Vagina (tissue), 2 donors: ENCODE measurements at regions not wholly inside any gene's neighbourhood (a gene's known extent, or its start where the extent isn't known, plus 50 kb on each side); places are given as distances from the start of the nearest gene placed in this dataset.

ENCODE experiments used
- CTCF ChIP-seq, 3 experiments: fragments of 450-650 bp in 2 of 3; fragments of 200-600 bp in 1 of 3; sonication (generic) in 1 of 3; IDR thresholded peaks; one replicate each; pipeline ENCODE4 v1.5.1; 2017 to 2019; ENCODE audit warnings: antibody characterized with exemption in 3 of 3, mild to moderate bottlenecking in 2 of 3, moderate library complexity in 2 of 3
- POLR2A ChIP-seq, 2 donors: fragments of 450-650 bp; IDR thresholded peaks; one replicate each; pipeline ENCODE4 v1.6.1; 2017; ENCODE audit warnings: antibody characterized with exemption in 2 of 2, mild to moderate bottlenecking in 2 of 2, moderate library complexity in 2 of 2

- TF ChIP-seq CTCF (IDR thresholded peaks at IDR 0.05): no peak
- no peak for TF ChIP-seq POLR2A (IDR thresholded peaks at IDR 0.05)
Observed at GRCh38 chr3:66140743-66141372, 79.9 kb upstream of the SLC25A26 start.
